Esophagus squamous epithelium (tissue), 4 donors: ENCODE measurements at regions not wholly inside any gene's neighbourhood (a gene's known extent, or its start where the extent isn't known, plus 50 kb on each side); places are given as distances from the start of the nearest gene placed in this dataset.

Experiments
- CTCF ChIP-seq, 6 experiments: fragments of 450-650 bp in 4 of 6; fragments of 200-600 bp in 2 of 6; sonication (generic) in 2 of 6; IDR thresholded peaks; one replicate each; pipeline ENCODE4 v1.5.1; 2016 to 2019; ENCODE audit warnings: antibody characterized with exemption in 6 of 6, mild to moderate bottlenecking in 4 of 6, moderate library complexity in 4 of 6
- POLR2A ChIP-seq, 4 donors: fragments of 450-650 bp; IDR thresholded peaks; one replicate each; pipeline ENCODE4 v1.6.1; 2017; ENCODE audit warnings: antibody characterized with exemption in 4 of 4, mild to moderate bottlenecking in 4 of 4, moderate library complexity in 3 of 4

DNA sequence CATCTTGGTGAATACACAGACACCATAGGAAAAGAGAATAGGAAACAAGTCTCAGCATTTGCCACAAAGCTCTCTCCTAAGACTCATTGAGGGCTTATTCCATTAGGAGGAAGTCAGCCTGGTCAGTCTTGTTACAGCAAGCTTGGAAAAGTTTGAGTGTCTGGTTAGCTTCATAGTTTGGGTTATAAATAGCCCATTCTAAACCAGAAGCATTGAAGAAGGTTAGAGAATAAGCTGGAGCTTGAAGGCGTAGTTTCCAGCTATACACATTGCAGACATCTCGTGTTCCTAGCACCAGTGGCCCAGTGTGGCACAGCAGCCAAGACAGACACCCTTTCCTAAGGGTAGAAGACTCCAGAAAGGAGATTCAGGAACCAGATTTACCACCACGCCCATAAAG, 168.8 kb upstream of the RBM19 start:
- TF ChIP-seq CTCF (IDR thresholded peaks at IDR 0.05), result no peak
- no peak for TF ChIP-seq POLR2A (IDR thresholded peaks at IDR 0.05)
